H1 (cell line): ENCODE measurements at regions not wholly inside any gene's neighbourhood (a gene's known extent, or its start where the extent isn't known, plus 50 kb on each side); places are given as distances from the start of the nearest gene placed in this dataset.

Source experiments
- CTCF ChIA-PET: fragments of 300-600 bp; sonication (Branson Sonifier 250); formaldehyde crosslinking; loops from one replicate; lab custom pipeline; 2021; ENCODE audit not compliant: partially characterized antibody; lab: Charles Lee
- POLR2A ChIA-PET: fragments of 300-600 bp; sonication (Branson Sonifier 250); formaldehyde crosslinking; loops from one replicate; lab custom pipeline; 2021; ENCODE audit warnings: inconsistent platforms; ENCODE audit not compliant: partially characterized antibody; lab: Charles Lee
- DNase-seq, 2 experiments: peaks; one replicate each; pipeline versions ENCODE4 v3.0.0 to v3.0.0-alpha.2; 2010 to 2022; ENCODE audit warnings: low spot score in 2 of 2, low read depth in 1 of 2, mixed read lengths in 1 of 2
- FAIRE-seq: peaks from 2 replicates; lab custom pipeline; 2011; peaks lifted over from hg19 to GRCh38; lab: Jason Lieb, UNC
- H2AFZ ChIP-seq: 2 replicates; pipeline ENCODE4 v1.8.1; 2012; ENCODE audit warnings: low read length, inconsistent platforms
- H2AK5ac ChIP-seq: 2 replicates; pipeline ENCODE4 v1.6.1; 2013; ENCODE audit warnings: low read depth, low read length
- H2BK120ac ChIP-seq: replicated peaks from 2 replicates; pipeline ENCODE3; 2013; ENCODE audit warnings: low read depth, low read length, inconsistent platforms
- H2BK12ac ChIP-seq: 2 replicates; pipeline ENCODE4 v1.6.1; 2013; ENCODE audit warnings: low read depth, low read length
- H2BK15ac ChIP-seq: 2 replicates; pipeline ENCODE4 v1.6.1; 2013; ENCODE audit warnings: low read length
- H2BK20ac ChIP-seq: 2 replicates; pipeline ENCODE4 v1.6.1; 2013; ENCODE audit warnings: low read length
- H2BK5ac ChIP-seq: 2 replicates; pipeline ENCODE4 v1.6.1; 2013; ENCODE audit warnings: low read depth, low read length
- H3K14ac ChIP-seq: 2 replicates; pipeline ENCODE4 v1.6.1; 2013; ENCODE audit warnings: inconsistent platforms; ENCODE audit not compliant: insufficient read length
- H3K18ac ChIP-seq: 2 replicates; pipeline ENCODE4 v1.6.1; 2013; ENCODE audit warnings: low read length; ENCODE audit errors: extremely low read depth
- H3K23ac ChIP-seq: 2 replicates; pipeline ENCODE4 v1.6.1; 2013; ENCODE audit warnings: inconsistent platforms; ENCODE audit not compliant: insufficient read length
- H3K23me2 ChIP-seq: 2 replicates; pipeline ENCODE4 v1.6.1; 2013; ENCODE audit warnings: low read depth, low read length
- H3K27ac ChIP-seq: 2 replicates; pipeline ENCODE4 v1.6.1; 2011; ENCODE audit warnings: low read depth, low read length, inconsistent platforms
- H3K27me3 ChIP-seq, 4 experiments: replicated peaks in 1 of 4; 1 replicate in 1 of 4; 2 replicates in 3 of 4; pipeline versions ENCODE4 v1.6.1 to v1.8.1; 2011 to 2013; ENCODE audit warnings: low read length in 3 of 4, mild to moderate bottlenecking in 3 of 4, inconsistent platforms in 2 of 4, mixed read lengths in 2 of 4, moderate library complexity in 1 of 4; ENCODE audit not compliant: control insufficient read depth in 3 of 4, insufficient read depth in 3 of 4; ENCODE audit errors: extremely low read depth in 1 of 4
- H3K36me3 ChIP-seq, 4 experiments: 2 replicates each; pipeline versions ENCODE4 v1.6.1 to v1.8.1; 2011 to 2013; ENCODE audit warnings: mild to moderate bottlenecking in 4 of 4, low read length in 3 of 4, moderate library complexity in 2 of 4, control low read depth in 1 of 4, inconsistent platforms in 1 of 4; ENCODE audit not compliant: insufficient read depth in 4 of 4, control insufficient read depth in 2 of 4
- H3K4ac ChIP-seq: replicated peaks from 2 replicates; pipeline ENCODE3; 2013; ENCODE audit warnings: low read length, low read depth, mixed read lengths, inconsistent platforms; ENCODE audit not compliant: insufficient read length
- H3K4me1 ChIP-seq, 4 experiments: replicated peaks in 1 of 4; 1 replicate in 1 of 4; 2 replicates in 3 of 4; pipeline versions ENCODE4 v1.6.1 to v1.8.1; 2011 to 2013; ENCODE audit warnings: low read length in 3 of 4, inconsistent platforms in 2 of 4, mixed read lengths in 1 of 4; ENCODE audit not compliant: insufficient read depth in 4 of 4, control insufficient read depth in 3 of 4
- H3K4me2 ChIP-seq, 2 experiments: 2 replicates each; pipeline versions ENCODE4 v1.6.1 to v1.8.1; 2011 to 2013; ENCODE audit warnings: low read depth in 2 of 2, low read length in 2 of 2, control low read depth in 1 of 2, inconsistent platforms in 1 of 2, mild to moderate bottlenecking in 1 of 2; ENCODE audit not compliant: insufficient read depth in 1 of 2
- H3K4me3 ChIP-seq, 4 experiments: fragments of 200-600, 300-600 bp in 1 of 4; sonication (generic), shearing (Covaris generic), sonication (Bioruptor Twin) in 1 of 4; 2 replicates each; pipeline versions ENCODE4 v1.5.1 to v1.8.1; 2011 to 2016; ENCODE audit warnings: low read length in 4 of 4, low read depth in 3 of 4, control low read depth in 2 of 4, inconsistent platforms in 2 of 4, mild to moderate bottlenecking in 2 of 4, mixed read lengths in 1 of 4, moderate library complexity in 1 of 4; ENCODE audit not compliant: insufficient read depth in 2 of 4; ENCODE audit errors: extremely low read depth in 1 of 4
- H3K56ac ChIP-seq: replicated peaks from 2 replicates; pipeline ENCODE3; 2013; ENCODE audit warnings: low read depth, mild to moderate bottlenecking, mixed read lengths, low read length, inconsistent platforms; ENCODE audit not compliant: insufficient read length
- H3K79me1 ChIP-seq: 2 replicates; pipeline ENCODE4 v1.6.1; 2013; ENCODE audit warnings: low read depth, low read length, control low read depth
- H3K79me2 ChIP-seq, 2 experiments: 2 replicates each; pipeline versions ENCODE4 v1.6.1 to v1.8.1; 2012 to 2013; ENCODE audit warnings: low read length in 2 of 2, mild to moderate bottlenecking in 2 of 2, inconsistent platforms in 1 of 2; ENCODE audit not compliant: insufficient read depth in 2 of 2, control insufficient read depth in 1 of 2
- H3K9ac ChIP-seq, 4 experiments: replicated peaks in 1 of 4; 1 replicate in 1 of 4; 2 replicates in 3 of 4; pipeline versions ENCODE4 v1.6.1 to v1.8.1; 2011 to 2013; ENCODE audit warnings: low read depth in 3 of 4, low read length in 3 of 4, control low read depth in 2 of 4, mild to moderate bottlenecking in 2 of 4, moderate library complexity in 2 of 4, inconsistent platforms in 1 of 4; ENCODE audit errors: extremely low read depth in 1 of 4
- H3K9me3 ChIP-seq, 2 experiments: 2 replicates each; pipeline versions ENCODE4 v1.6.1 to v1.8.1; 2012 to 2013; ENCODE audit warnings: mild to moderate bottlenecking in 2 of 2, moderate library complexity in 2 of 2, control low read depth in 1 of 2, inconsistent platforms in 1 of 2, low read depth in 1 of 2, low read length in 1 of 2, mixed read lengths in 1 of 2; ENCODE audit not compliant: insufficient read depth in 2 of 2
- H4K20me1 ChIP-seq, 2 experiments: replicated peaks in 1 of 2; 2 replicates each; pipeline versions ENCODE3 to v1.8.1; 2011 to 2013; ENCODE audit warnings: inconsistent platforms in 2 of 2, low read length in 2 of 2, mild to moderate bottlenecking in 1 of 2; ENCODE audit not compliant: insufficient read depth in 2 of 2, control insufficient read depth in 1 of 2
- H4K5ac ChIP-seq: 2 replicates; pipeline ENCODE4 v1.6.1; 2013; ENCODE audit warnings: low read length, low read depth, mixed read lengths, inconsistent platforms; ENCODE audit not compliant: insufficient read length
- H4K8ac ChIP-seq: 2 replicates; pipeline ENCODE4 v1.8.0; 2013; ENCODE audit warnings: mild to moderate bottlenecking, moderate library complexity, low read length, inconsistent platforms; ENCODE audit not compliant: insufficient read depth; ENCODE audit errors: extremely low read depth
- H4K91ac ChIP-seq: replicated peaks from 2 replicates; pipeline ENCODE3; 2013; ENCODE audit warnings: low read length, mixed read lengths, inconsistent platforms; ENCODE audit not compliant: insufficient read length
- CBX5 ChIP-seq: fragments of 300-800, 300-1000 bp; sonication (generic); IDR thresholded peaks from 2 replicates; pipeline ENCODE4 v1.7.1; 2016; ENCODE audit warnings: antibody characterized with exemption, low read length, low read depth
- CBX8 ChIP-seq: fragments of 300-800, 300-1000 bp; sonication (generic); IDR thresholded peaks from 2 replicates; pipeline ENCODE4 v1.7.1; 2016; ENCODE audit warnings: low read depth, low read length, borderline replicate concordance
- GTF2F1 ChIP-seq: IDR thresholded peaks from 2 replicates; pipeline ENCODE4 v1.6.1; 2012; ENCODE audit warnings: low read depth, low read length, improper control_type of control experiment, borderline replicate concordance
- POU5F1 ChIP-seq: IDR thresholded peaks from 2 replicates; pipeline ENCODE4 v1.6.1; 2011; ENCODE audit warnings: low read depth, mild to moderate bottlenecking, low read length, moderate library complexity
- SAP30 ChIP-seq: fragments of 300-600 bp; sonication (generic); IDR thresholded peaks from 2 replicates; pipeline ENCODE4 v1.7.1; 2012; ENCODE audit warnings: low read length, moderate library complexity, mild to moderate bottlenecking, inconsistent platforms; ENCODE audit not compliant: insufficient read depth, insufficient replicate concordance
- SIN3A ChIP-seq, 2 experiments: IDR thresholded peaks in 1 of 2; conservative IDR thresholded peaks in 1 of 2; 2 replicates each; pipeline ENCODE4 v1.6.1; 2011 to 2012; ENCODE audit warnings: low read length in 2 of 2, improper control_type of control experiment in 1 of 2, low read depth in 1 of 2, mild to moderate bottlenecking in 1 of 2
- SIRT6 ChIP-seq: IDR thresholded peaks from one replicate; pipeline ENCODE4 v1.7.1; 2012; ENCODE audit warnings: low read length, inconsistent platforms
- TEAD4 ChIP-seq: IDR thresholded peaks from 2 replicates; pipeline ENCODE4 v1.6.1; 2012; ENCODE audit warnings: low read depth, low read length, inconsistent platforms, mixed read lengths
- WGBS, 2 experiments: shearing (Covaris generic) in 1 of 2; methylation state at CpG; one replicate each; pipeline versions ENCODE4 v1.1.6 to v1.1.7; 2013 to 2015; ENCODE audit warnings: low lambda C conversion rate in 2 of 2, mixed read lengths in 2 of 2, inconsistent platforms in 1 of 2, low coverage in 1 of 2, missing lambda C conversion rate in 1 of 2; ENCODE audit not compliant: insufficient replicate concordance in 2 of 2, insufficient coverage in 1 of 2, insufficient read length in 1 of 2; ENCODE audit errors: extremely low coverage in 1 of 2, missing lambda C conversion rate in 1 of 2; 5-methylcytosine and 5-hydroxymethylcytosine counted together
- TF ChIP-seq, protein P1 (sequence below): IDR thresholded peaks from 2 replicates; pipeline ENCODE4 v1.6.1; 2011; ENCODE audit warnings: low read depth, mild to moderate bottlenecking, low read length; ENCODE audit not compliant: insufficient read depth
- TF ChIP-seq, protein P2 (sequence below): IDR thresholded peaks from 2 replicates; pipeline ENCODE4 v1.6.1; 2012; ENCODE audit warnings: low read length, inconsistent platforms

DNA sequence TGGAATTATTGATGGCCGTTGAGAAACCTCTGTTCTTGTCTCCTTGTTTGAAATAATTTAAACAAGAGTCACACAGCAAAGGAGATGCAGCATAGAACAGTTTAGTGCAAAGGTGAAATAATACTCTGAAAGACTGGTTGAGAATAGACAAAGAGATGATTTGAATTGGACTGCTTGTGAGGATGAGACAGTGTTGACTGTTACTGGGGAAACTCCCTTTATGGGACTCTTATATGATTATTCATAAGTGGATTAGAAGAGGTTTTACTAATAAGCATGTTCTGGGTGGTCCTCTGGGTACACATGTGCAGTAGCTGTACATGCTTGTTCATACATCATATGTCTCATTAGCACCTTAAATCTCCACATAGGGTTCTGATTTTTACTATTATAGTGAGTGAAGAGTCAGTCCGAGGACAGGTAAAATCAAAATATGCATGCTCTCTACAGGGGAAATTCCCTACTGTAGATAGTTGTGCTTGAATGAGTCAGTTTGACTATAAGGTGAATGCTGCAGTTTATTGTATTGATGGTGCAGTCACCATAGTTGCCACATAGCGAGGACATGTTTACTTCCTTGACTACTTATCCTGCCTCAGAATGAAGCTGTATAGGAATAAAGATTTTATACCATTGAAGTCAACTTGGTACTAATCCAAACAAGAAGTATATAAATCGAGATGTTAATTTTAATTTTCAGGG, 498.7 kb downstream of the CNTN6 start:
- ChIA-PET POLR2A (no interaction called here), CTCF (no interaction called here)
- WGBS, 2 experiments: 69% methylated on average over 4 of the region's 4 CpGs; no CpG with 5 or more reads in 1 of the 2 experiments
- Histone ChIP-seq H3K23ac (no peak overlapping the region), H3K4me1 (no peaks in the 10 kb centered on the region), H3K56ac (no peak overlapping the region), H2BK20ac (no peak overlapping the region), H3K27ac (no peak overlapping the region), H2AFZ (no peak overlapping the region), H3K79me1 (no peaks in the 10 kb centered on the region), H2BK15ac (no peak overlapping the region), H3K4me3 (no peak overlapping the region), H2BK12ac (no peak overlapping the region), H3K4me2 (no peak overlapping the region), H3K23me2 (no peaks in the 10 kb centered on the region), H4K20me1 (no peaks in the 10 kb centered on the region), H3K36me3 (no peaks in the 10 kb centered on the region), H3K18ac (no peak overlapping the region), H4K8ac (no peak overlapping the region), H2BK5ac (no peak overlapping the region), H2AK5ac (no peak overlapping the region), H3K79me2 (no peaks in the 10 kb centered on the region), H4K91ac (no peak overlapping the region), H3K9me3 (no peaks in the 10 kb centered on the region), H3K9ac (no peak overlapping the region), H2BK120ac (no peak overlapping the region), H4K5ac (no peak overlapping the region), H3K27me3 (no peaks in the 10 kb centered on the region), H3K14ac (no peak overlapping the region), H3K4ac (no peak overlapping the region)
- no peak for FAIRE-seq
- DNase-seq: no peak
- TF ChIP-seq SIRT6 (no peak), SIN3A (conservative IDR thresholded peaks at IDR 0.05 in 1 of 2, IDR thresholded peaks at IDR 0.05 in 1 of 2; ENCODE audit: low read depth in 1 of 2, low read length in 2 of 2) (no peak), SAP30 (no peak), POU5F1 (no peak), TEAD4 (no peak), GTF2F1 (no peak), CBX5 (no peak), CBX8 (no peak)
- TF ChIP-seq, protein P1, sequence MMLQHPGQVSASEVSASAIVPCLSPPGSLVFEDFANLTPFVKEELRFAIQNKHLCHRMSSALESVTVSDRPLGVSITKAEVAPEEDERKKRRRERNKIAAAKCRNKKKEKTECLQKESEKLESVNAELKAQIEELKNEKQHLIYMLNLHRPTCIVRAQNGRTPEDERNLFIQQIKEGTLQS: no peak
- TF ChIP-seq, protein P2, sequence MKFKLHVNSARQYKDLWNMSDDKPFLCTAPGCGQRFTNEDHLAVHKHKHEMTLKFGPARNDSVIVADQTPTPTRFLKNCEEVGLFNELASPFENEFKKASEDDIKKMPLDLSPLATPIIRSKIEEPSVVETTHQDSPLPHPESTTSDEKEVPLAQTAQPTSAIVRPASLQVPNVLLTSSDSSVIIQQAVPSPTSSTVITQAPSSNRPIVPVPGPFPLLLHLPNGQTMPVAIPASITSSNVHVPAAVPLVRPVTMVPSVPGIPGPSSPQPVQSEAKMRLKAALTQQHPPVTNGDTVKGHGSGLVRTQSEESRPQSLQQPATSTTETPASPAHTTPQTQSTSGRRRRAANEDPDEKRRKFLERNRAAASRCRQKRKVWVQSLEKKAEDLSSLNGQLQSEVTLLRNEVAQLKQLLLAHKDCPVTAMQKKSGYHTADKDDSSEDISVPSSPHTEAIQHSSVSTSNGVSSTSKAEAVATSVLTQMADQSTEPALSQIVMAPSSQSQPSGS: no peak
